Suprapubic skin (tissue), 4 donors: ENCODE measurements at regions not wholly inside any gene's neighbourhood (a gene's known extent, or its start where the extent isn't known, plus 50 kb on each side); places are given as distances from the start of the nearest gene placed in this dataset.

ENCODE experiments used
- DNase-seq, 2 donors: peaks; one replicate each; pipeline ENCODE4 v3.0.0-alpha.2; 2019; ENCODE audit warnings: low spot score in 2 of 2
- H3K27ac ChIP-seq: fragments of 200-600 bp; sonication (generic); one replicate; pipeline ENCODE4 v1.5.1; 2019
- H3K27me3 ChIP-seq: fragments of 200-600 bp; sonication (generic); one replicate; pipeline ENCODE4 v1.5.1; 2019
- H3K36me3 ChIP-seq: fragments of 200-600 bp; sonication (generic); one replicate; pipeline ENCODE4 v1.5.1; 2019
- H3K4me1 ChIP-seq: fragments of 200-600 bp; sonication (generic); one replicate; pipeline ENCODE4 v1.5.1; 2019
- H3K4me3 ChIP-seq: fragments of 200-600 bp; sonication (generic); one replicate; pipeline ENCODE4 v1.5.1; 2019; ENCODE audit warnings: mild to moderate bottlenecking
- H3K9me3 ChIP-seq: fragments of 200-600 bp; sonication (generic); one replicate; pipeline ENCODE4 v1.5.1; 2019
- CTCF ChIP-seq, 2 donors: fragments of 200-600 bp in 1 of 2; fragments of 450-650 bp in 1 of 2; sonication (generic) in 1 of 2; IDR thresholded peaks; one replicate each; pipeline ENCODE4 v1.5.1; 2016 to 2019; ENCODE audit warnings: antibody characterized with exemption in 2 of 2, mild to moderate bottlenecking in 1 of 2, moderate library complexity in 1 of 2
- EP300 ChIP-seq: sonication (generic); formaldehyde crosslinking; IDR thresholded peaks from one replicate; pipeline ENCODE4 v1.6.1; 2017; ENCODE audit warnings: antibody characterized with exemption
- POLR2A ChIP-seq, 2 donors: fragments of 450-650 bp; IDR thresholded peaks; one replicate each; pipeline ENCODE4 v1.6.1; 2017; ENCODE audit warnings: antibody characterized with exemption in 2 of 2, mild to moderate bottlenecking in 2 of 2, moderate library complexity in 2 of 2
- POLR2AphosphoS5 ChIP-seq, 3 donors: sonication (generic); formaldehyde crosslinking; IDR thresholded peaks; one replicate each; pipeline ENCODE4 v1.6.1; 2017; ENCODE audit warnings: antibody characterized with exemption in 3 of 3
- WGBS: methylation state at CpG from one replicate; pipeline ENCODE4 v1.1.5; 2018; 5-methylcytosine and 5-hydroxymethylcytosine counted together

DNA sequence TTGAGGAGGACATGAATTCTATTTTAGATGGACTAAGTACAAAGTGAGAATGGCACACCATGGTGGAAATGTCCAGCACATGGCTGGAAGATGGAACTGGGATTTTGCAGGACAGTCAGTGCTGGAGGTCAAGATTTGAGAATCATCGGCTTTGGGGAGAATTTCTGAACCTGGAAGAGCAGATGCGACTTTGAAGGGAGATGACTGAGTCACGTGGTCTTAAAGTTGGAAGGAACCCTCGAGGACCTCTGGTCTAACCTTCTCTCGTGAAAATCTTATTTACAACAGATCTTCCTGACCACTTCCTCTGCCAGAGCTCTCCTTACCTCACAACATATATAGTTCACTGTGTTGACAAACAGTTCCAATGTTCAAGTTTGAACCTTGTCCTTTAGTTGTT, 415.4 kb downstream of the ATP23 start:
- no peak for TF ChIP-seq EP300
- no peaks in the 10 kb centered on the region for H3K27me3 ChIP-seq

GRCh38 chr12:58357511-58357910, 416.1 kb downstream of the ATP23 start:
- TF ChIP-seq EP300, result no peak
- TF ChIP-seq POLR2A (IDR thresholded peaks at IDR 0.05), result no peak
- no peak for TF ChIP-seq POLR2AphosphoS5 (IDR thresholded peaks at IDR 0.05)
- no peak for TF ChIP-seq CTCF (IDR thresholded peaks at IDR 0.05)
- 97% methylated on average over 2 of the region's 2 CpGs for WGBS
- no peaks in the 10 kb centered on the region for H3K27me3 ChIP-seq
- H3K4me3 ChIP-seq, result no peak overlapping the region
- no peaks in the 10 kb centered on the region for H3K36me3 ChIP-seq
- no peaks in the 10 kb centered on the region for H3K9me3 ChIP-seq
- H3K4me1 ChIP-seq, result no peaks in the 10 kb centered on the region
- no peak overlapping the region for H3K27ac ChIP-seq
- DNase-seq, result no peak

More for the DNA sequence above, 415.4 kb downstream of the ATP23 start:
- Histone ChIP-seq H3K4me3 (no peak overlapping the region), H3K9me3 (no peaks in the 10 kb centered on the region), H3K36me3 (no peaks in the 10 kb centered on the region), H3K4me1 (no peaks in the 10 kb centered on the region), H3K27ac (no peak overlapping the region)
- 82% methylated on average over 5 of the region's 5 CpGs for WGBS
- DNase-seq, result no peak

DNA sequence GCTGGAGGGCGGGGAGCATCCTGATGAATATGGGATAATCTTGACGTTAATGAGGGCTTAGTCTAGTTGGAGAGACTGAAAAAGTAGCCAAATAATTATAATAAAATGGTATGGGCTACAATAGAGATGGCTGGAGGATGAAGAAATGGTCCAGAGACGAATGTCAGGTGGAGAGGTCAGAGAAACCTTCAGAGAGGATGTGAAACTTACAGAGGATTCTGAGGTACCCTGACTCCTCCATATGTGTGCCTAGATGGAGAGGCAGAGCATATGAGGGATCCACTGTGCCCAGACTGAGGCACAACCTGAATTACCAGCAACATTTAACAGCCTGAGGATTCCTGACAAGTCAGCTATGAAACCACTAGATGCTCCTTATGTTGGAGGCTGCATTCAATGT, 417.0 kb downstream of the ATP23 start:
- no peaks in the 10 kb centered on the region for H3K27me3 ChIP-seq
- TF ChIP-seq POLR2AphosphoS5 (IDR thresholded peaks at IDR 0.05), result no peak
- H3K27ac ChIP-seq, result no peak overlapping the region
- H3K9me3 ChIP-seq, result no peaks in the 10 kb centered on the region
- H3K4me1 ChIP-seq, result no peaks in the 10 kb centered on the region
- DNase-seq, result no peak
- no peaks in the 10 kb centered on the region for H3K36me3 ChIP-seq
- 65% methylated on average over 3 of the region's 3 CpGs for WGBS
- no peak overlapping the region for H3K4me3 ChIP-seq

DNA sequence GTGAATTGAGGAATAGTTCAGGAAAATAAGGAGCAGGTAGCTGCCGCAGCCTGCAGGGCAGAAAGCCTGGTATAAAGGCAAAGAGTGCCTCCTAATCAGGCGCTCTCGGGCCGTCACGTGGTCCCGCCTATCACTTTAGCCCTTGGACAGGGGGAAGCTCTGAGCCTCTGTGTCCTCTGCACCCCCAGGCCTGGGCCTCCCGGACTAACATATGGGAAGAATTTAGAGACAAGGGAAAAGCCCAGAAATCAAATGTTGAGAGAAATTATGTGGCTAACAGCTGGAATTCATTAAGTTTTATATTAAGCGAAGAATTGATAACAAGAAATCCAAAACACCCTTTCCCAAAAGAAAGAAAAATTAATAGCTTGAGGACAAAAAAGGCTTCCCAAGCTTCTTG, 417.7 kb downstream of the ATP23 start:
- Histone ChIP-seq H3K9me3 (no peaks in the 10 kb centered on the region), H3K4me1 (no peaks in the 10 kb centered on the region), H3K27me3 (no peaks in the 10 kb centered on the region), H3K36me3 (no peaks in the 10 kb centered on the region), H3K4me3 (no peak overlapping the region), H3K27ac (no peak overlapping the region)
- peak in 1 of 2 donors; percentile 59 for DNase-seq
- no peak for TF ChIP-seq POLR2A (IDR thresholded peaks at IDR 0.05)
- TF ChIP-seq EP300, result no peak
- no peak for TF ChIP-seq CTCF (IDR thresholded peaks at IDR 0.05)
- TF ChIP-seq POLR2AphosphoS5 (IDR thresholded peaks at IDR 0.05), result no peak
- WGBS, result 58% methylated on average over 8 of the region's 8 CpGs

DNA sequence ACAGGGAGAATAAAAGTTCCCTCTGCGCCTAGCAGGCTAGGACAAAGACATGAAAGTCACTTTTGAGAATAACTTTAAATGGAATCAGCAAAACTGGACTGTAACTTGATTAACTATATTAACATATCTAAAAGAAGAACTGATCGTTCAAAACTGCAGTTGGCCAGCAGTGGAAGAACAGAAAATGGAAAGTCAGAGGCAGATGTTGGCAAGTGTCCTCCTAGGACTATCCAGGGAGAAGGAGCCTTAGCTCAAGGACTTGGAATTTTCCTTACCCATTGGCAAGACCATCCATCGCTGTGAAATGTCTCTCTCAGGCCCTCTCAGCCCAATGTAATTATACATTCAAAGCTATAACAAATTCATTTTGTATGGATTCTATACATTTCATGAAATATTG, 419.7 kb downstream of the ATP23 start:
- no peak for DNase-seq
- no peak overlapping the region for H3K27ac ChIP-seq
- H3K4me3 ChIP-seq, result no peak overlapping the region
- H3K4me1 ChIP-seq, result no peaks in the 10 kb centered on the region
- no peaks in the 10 kb centered on the region for H3K9me3 ChIP-seq
- no peaks in the 10 kb centered on the region for H3K36me3 ChIP-seq
- H3K27me3 ChIP-seq, result no peaks in the 10 kb centered on the region
- TF ChIP-seq EP300, result no peak
- TF ChIP-seq POLR2AphosphoS5 (IDR thresholded peaks at IDR 0.05), result no peak
- TF ChIP-seq CTCF (IDR thresholded peaks at IDR 0.05), result no peak
- TF ChIP-seq POLR2A (IDR thresholded peaks at IDR 0.05), result no peak
- WGBS, result 72% methylated on average over 3 of the region's 3 CpGs

- Histone ChIP-seq H3K27me3 (no peaks in the 10 kb centered on the region), H3K27ac (no peak overlapping the region), H3K9me3 (no peaks in the 10 kb centered on the region), H3K4me1 (no peaks in the 10 kb centered on the region), H3K36me3 (no peaks in the 10 kb centered on the region), H3K4me3 (no peak overlapping the region)
- TF ChIP-seq POLR2A (IDR thresholded peaks at IDR 0.05) (no peak), POLR2AphosphoS5 (IDR thresholded peaks at IDR 0.05) (no peak), EP300 (no peak), CTCF (IDR thresholded peaks at IDR 0.05) (no peak)
- no peak for DNase-seq
Measured at GRCh38 chr12:58363971-58364370, 422.6 kb downstream of the ATP23 start.
